GM21717 (cell line): ENCODE measurements at regions not wholly inside any gene's neighbourhood (a gene's known extent, or its start where the extent isn't known, plus 50 kb on each side); places are given as distances from the start of the nearest gene placed in this dataset.

Source experiments
- ATAC-seq: cut with Tn5 transposase; IDR thresholded peaks from one replicate; pipeline ENCODE4 v1.9.1; 2021; ENCODE audit warnings: mild to moderate bottlenecking, moderate library complexity; ENCODE audit not compliant: unreplicated experiment

DNA sequence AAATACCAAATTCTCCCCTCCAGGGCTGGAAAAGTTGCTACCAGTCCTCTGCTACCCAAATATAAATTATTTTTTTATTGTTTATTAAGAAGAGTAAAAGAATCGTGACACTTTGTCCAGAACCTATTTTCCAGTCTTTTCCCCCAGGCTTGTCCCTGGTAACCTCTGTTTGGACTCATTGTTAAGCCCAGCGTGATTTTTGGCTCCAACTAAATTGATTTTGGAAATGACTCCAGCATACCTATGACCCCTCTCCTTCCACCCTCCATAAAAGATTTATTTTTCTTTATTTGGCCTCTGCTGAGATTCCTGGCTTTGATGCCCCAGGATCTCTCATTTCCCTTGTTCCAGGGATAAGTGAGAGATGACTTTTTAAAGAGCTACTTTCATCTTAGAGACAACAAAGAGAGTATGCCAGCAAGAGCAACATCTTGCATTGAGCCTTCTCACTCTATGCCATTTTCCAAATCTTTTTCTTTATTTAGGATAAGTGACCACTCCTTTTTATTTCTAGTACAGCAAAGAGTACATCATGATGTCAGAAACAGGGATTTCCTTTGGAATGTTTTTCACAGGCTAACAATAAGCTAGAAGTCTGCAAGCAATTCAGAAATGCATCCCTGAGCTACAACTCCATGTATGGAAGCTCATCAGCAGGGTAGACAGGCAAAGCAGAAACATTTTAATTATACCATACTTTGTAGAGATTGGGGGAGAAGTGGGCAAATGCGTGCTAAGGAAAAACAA, 75.8 kb downstream of the DAD1 start:
- no peak for ATAC-seq

DNA sequence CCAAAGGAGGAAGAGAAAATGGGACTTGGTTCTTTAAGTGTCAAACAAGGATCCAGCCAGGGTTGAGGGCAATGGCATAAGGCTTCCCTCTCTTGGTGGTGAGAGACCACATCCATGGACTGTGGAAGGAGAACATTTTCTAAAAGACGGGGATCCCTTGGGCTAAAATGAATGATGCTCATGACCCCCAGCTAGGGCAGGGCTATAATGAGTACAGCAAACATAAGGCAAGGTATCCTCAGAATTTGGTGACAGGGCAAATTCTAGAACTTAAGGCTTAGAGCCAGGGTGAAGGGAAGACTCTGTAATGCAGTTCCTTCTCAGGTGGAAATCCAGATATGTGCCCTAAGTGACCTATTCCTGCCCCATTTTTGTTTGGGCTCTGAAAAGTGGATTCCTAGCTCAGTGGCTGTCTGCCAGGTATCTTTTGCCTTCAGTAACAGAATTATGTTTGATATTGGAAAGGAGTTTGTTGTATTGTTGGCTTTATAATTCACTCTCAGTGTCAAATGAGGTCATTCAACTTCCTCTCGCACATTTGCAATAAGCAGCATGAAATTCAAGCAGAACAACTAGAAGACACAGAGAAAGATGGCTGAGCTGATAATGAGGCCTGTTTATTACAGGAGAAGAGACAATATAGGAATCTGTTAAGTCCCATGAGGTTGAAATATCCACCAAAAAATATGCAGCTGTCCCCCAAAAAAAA, 76.8 kb downstream of the DAD1 start:
- no peak for ATAC-seq

DNA sequence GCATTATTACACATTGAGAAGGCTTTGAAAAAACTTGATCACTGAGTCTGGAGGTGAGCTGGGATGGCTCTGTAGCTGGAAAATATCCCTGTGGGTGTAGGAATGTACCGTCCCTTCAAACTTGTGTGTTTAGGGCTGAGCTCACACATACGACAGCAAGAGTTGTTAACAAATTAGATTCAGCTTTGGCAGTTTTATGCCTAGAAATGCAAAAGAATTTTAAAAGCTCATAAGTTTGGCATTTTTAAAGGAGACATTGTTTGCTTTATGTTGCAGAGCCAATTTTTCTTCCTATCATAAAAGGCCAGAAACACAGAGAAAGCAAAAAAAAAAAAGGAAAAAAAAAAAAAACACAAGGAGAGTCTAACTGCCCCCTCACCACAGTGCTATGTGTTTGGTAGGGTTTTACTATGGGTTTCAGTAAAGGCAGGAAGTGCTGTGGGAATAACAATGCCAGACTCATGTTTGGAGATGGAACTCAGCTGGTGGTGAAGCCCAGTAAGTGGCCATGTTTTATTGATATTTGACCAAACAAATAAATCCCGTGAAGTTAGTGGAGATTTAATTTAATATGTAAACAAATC, 78.4 kb downstream of the DAD1 start:
- no peak for ATAC-seq

DNA sequence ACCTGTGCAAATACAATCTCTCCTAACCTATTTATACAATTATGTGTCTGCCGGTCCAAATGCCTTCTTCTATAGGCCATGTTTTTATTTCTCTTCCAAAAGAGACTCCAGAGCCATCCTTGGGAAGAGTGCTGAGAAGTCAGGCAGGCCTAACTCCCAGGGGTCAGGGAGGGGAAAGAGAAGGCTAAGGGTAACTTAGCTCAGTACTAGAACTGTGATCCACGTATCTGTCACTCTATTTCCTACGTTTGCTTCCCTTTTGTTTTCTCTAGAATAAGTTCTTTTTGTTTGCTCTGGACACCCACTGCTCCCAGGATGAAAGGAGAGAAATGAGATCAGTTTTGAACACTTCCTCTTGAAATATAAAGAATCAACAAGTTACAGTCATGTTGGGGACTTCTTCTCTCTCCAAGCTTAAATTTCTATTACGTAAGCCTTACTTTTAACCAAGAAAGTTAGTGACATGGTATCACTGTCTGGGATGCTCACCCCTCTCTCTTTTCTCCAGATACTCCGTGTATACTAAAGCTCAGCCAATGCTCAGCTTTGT, 79.2 kb downstream of the DAD1 start:
- no peak for ATAC-seq

DNA sequence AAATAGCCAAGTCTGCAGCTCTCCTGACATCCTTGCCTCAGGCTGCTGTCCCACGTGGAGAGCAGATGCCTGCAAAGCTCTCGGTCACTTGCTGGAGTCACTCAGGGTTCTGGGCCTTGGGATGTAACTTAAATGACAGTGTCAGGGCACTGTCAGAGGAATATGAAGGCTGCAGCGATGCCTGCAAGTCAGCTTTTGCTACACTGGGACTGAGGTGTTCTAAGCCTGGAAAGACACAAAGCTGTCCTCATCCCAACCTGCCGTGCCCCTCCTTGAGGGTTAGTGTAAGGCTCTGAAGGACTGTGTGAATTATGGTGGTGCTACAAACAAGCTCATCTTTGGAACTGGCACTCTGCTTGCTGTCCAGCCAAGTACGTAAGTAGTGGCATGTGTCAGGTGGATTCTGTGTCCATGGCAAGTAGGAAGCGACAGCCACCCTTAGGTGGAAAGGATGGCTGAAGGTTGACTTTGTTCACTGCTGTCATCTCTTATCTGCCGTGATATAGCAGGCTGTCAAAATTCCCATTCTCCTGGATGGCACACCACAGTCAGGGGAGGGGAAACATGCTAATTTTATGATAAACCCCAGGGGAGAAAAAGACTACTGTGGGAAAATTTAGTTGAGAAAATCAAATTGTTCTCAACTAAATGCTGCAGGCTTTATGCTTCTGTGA, 79.9 kb downstream of the DAD1 start:
- no peak for ATAC-seq

DNA sequence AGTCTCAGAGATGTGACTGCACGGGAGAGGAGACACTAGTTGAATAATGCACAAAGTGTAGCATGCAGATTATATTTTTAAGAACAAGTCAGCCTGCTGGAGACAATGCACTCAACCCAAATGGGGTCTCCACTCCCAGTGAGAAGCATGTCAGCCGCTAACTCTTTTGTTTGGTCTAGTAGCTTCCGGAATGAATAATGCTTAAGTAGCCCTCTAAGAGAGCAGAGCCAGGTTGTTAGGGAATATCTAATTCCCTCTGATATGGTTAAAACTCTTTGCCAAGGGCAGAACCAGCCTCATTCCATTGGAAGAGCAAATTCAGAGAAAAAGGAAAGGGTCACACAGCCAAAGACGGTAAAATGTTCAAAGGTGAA, 80.4 kb downstream of the DAD1 start:
- no peak for ATAC-seq

DNA sequence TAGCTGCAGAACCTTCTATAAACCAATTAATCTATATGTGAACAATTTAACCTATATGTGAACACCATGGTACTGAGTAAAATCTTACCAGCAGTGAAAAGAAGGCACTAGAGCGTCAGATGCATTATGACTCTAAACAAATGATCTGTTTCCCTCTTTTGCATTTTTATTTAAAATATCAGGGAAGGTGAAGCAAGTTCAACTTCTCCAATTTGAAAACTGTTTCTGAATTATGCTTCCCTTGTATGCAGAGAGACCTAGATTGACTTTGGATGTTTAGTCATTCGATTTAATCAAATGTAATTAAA, 80.9 kb downstream of the DAD1 start:
- ATAC-seq = no peak

DNA sequence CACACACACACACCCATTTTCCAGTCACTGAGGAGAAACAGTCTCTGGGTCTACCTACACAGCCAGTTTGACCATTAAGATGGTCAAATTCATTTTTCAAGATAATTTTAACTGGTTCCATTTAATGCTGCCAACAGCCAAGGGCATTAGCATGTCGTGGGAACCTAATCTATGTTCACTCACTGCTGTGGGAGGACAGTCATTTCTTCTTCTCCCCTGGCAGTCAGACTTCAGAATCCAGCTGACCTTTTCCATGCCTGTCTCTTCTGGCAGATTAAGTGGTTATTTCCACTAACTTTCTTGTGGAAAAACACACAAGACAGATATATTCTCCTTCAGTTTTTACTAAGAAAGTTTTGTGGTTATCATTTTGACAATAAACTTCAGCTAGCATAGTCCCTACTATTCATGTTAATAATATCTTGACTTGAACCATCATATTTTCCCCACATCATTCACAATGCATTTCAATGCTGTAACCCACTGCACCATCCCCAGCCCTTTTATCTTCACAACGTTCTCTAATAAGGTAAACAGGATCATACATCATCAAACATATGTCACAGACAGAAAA, 82.2 kb downstream of the DAD1 start:
- ATAC-seq = no peak

DNA sequence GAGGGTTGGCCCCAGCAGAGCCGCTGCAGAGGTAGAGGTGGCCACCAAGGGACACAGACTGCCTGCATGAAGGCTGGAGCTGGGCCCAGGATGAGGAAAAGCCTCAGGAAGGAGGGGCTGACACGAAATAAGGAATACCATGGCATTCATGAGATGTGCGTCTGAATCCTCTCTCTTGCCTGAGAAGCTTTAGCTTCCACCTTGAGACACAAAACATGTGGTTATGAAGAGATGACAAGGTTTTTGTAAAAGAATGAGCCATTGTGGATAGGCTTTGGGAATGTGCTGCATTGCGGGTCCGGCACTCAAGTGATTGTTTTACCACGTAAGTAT, 82.7 kb downstream of the DAD1 start:
- ATAC-seq = no peak

DNA sequence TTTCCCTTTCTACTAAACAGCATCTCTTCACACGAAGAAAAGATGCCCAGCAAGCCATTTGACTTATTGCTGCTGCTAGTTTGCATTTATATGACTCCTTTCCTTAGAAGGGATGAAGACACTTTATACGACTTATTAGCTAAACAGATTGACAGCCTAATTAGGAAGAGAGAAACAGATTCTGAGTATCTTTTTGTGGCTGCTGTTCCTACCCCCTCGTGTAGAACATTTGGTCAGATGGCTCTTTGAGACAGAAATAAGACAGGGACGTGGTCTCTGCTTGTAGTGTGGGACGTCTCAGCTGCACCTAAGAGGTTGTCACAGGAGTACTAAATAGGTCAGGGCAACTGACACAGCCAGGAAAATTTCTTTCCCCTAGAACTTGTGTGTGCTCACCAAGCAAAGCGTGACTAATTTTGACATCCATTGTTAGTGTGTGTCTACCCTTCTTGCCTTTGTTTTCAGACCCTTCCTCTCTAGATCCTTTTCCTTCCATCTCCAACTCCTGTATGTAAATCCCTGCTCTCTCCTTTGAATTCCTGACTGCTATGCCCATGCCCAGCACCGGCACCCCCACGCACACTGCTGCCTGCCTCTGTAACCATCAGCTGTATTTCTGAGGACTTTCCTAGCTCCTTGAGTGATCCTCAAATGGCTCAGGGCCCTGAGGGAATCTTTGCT, 83.2 kb downstream of the DAD1 start:
- no peak for ATAC-seq

DNA sequence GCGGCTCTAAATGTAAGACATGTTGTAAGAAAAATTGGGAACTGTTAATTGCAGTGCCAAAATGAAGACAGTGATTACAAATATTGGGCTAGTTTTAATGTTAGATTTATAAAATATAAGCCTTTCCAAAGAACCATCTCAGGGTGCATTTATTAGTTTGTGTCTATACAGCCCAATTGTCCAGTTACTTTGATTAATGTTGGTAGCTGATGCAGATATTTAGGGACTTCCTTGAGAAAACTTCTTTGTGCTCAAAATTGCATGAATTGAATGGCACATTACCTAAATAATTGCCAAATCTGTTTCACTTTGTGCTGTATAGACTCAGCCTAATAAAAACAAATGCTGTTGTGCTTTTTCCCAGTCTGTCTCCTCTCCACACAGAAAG, 83.7 kb downstream of the DAD1 start:
- ATAC-seq = no peak

DNA sequence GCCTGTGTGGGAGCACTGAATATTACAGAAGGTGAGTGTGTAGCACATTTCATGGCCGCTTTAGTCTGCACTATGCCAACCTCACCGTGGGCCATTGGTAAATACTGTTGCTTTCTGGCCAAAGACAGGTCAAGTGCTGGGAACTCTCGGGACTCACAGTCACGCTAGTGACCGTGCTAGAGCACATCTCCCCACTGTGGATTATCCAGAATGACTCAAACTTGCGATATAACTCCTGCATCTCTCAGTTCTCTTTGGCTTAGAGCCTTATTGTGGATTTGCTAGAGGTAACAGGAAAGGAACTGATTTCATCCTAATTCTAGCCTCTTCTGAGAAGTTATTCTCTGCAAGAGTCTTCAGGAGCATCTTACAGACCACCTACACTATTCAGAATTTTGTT, 86.5 kb downstream of the DAD1 start:
- ATAC-seq = no peak

DNA sequence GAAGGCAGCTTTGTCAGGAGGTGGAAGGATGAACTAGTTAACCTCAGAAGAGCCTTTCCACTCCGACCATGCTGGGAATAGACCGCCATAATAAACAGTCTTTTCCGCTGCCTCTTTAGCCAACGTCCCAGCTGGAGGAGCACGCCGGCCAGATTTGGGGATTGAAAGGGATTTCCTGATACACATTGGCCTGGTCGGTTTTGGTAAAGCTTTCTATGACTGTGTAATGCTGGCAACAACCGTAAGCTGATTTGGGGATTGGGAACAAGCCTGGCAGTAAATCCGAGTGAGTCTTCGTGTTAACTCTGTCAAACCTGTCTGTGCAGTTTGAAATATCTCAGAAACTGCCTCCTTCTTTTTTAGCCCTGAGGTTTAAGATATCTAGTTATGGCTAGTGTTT, 87.0 kb downstream of the DAD1 start:
- no peak for ATAC-seq

DNA sequence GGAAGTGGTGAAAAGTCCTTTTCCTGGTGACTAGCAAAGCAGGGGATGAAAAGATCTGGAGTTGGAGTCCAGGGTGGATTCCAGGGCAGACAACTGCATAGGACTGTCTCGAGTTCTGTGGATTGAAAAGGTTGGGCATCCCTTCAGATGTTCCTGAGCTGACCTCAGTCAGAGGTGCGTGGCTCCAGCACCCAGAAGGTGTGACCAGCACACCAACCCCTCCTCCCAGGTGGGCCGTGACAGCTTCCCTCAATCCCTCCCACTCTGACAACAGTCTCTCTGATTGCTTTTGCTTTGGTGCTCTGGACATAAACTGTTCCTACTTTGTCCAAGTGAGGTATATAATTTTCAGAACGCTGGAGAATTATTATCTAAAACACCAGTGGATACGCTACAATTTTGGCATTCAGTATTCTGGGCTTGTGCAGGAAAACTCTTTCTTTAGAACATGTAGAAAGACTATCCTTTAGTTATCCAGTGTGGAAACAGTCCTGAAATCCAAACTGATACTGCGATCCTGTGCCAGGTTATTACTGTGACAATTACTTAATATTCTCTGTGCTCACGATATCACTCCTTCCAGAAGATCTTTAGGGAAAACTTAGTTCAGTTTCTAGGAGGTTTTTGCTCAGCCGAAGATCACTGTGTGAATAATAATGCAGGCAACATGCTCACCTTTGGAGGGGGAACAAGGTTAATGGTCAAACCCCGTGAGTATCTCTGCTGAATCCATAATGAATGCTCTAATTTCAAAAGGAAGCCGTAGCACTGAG, 87.9 kb downstream of the DAD1 start:
- no peak for ATAC-seq

DNA sequence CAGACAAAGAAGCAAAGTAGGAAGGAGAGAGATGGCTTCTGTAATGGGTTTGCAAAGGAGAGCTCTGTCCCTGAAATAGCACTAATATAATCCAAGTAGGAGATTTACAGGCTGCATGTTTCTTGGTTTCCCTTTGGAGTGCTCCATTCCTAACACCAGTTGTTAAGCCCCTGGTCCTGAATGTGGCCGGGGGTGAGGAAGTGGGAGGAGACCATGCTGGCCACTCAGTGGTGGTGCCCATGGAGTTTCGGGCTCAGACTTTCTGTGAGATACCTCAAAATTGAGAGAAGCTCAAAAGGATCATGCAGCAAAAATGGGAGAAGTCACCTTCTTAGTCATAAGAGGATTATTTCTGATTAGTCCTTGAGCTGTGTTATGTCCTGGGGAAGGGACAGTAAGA, 88.5 kb downstream of the DAD1 start:
- no peak for ATAC-seq

DNA sequence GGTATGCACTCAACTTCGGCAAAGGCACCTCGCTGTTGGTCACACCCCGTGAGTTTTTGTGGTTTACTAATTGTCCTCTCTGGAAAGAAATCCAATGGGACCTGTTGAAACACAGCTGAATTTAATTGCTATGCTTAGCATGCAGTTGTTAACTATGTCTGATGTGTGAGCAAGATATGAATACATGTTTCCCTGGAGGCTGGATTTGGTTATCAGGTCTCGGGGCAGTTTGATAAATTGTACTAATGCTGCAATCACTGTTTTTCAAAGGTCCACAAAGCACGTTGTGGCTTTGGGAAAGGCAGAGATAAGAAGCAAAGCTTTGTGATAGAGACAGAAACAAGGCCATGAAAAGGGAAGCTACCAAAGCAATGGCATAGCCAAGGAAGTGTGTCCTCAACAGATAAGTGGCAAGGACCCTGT, 91.3 kb downstream of the DAD1 start:
- no peak for ATAC-seq

DNA sequence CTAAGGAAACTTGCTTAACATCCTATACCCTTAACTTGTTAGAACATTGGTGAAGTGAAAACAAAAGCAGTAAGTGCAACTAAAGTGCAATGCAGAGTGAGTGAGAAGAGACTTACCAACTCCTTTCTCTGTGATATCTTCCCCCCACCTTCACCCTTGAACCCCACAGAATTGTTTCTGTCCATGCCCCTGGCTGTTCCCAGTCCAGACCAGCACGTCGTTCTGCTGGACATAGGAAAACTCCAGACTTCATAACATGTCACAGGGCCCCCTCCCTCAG, 91.9 kb downstream of the DAD1 start:
- no peak for ATAC-seq

DNA sequence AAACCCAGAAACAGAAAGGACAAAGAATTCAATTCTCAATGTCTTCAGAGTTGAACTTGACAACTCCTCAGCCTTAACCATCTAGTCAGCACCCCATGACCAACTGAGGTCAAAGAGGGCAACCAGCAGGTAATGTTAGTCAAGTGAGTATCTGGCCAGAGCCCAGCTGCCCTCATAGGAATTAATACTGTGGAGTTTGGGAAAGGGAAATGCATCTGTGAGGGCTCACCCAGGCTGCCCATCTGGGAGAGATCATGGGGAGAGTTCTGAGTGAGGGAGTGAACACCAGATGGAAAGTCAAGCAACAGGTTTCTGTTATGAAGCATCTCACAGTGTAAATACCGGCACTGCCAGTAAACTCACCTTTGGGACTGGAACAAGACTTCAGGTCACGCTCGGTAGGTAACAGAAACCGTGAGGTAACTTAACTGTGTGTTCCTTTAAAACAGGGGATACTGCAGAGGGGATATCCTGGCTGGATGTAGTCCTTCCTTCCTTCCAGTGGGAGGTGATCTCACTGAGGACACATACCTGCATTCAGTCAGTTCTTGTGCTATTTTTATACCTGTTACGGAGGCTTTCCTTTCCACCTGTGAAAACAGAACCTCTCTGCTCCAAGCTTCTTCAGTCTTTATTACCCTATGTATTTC, 94.4 kb downstream of the DAD1 start:
- ATAC-seq = no peak

DNA sequence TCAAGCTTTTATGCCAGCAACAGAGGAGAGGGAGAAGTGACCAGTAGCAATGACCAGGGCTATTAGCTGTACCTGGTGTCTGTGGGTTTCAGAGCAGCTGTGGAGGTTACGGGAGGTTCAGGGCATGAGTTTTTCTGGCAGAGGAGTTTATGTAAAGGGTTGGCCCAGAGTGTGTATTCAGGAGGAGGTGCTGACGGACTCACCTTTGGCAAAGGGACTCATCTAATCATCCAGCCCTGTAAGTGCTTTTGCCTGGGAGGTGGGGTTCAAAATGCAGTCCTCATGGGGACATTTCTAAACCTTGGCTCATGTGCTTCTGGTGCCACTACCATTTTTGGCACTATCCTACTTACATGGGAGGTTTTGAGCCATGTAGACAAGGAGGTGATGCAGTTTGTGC, 95.3 kb downstream of the DAD1 start:
- ATAC-seq = no peak
